SW 1271 (cell line): ENCODE measurements at regions not wholly inside any gene's neighbourhood (a gene's known extent, or its start where the extent isn't known, plus 50 kb on each side); places are given as distances from the start of the nearest gene placed in this dataset.
"Not testable (repeated sequence)": the region's sequence is repeated elsewhere in the genome, so short reads cannot be mapped to it uniquely, and the experiment has no call there.

Experiments
- DNase-seq, 2 experiments: peaks; one replicate each; lab custom pipeline; 2025; lab: John Stamatoyannopoulos, UW

DNA sequence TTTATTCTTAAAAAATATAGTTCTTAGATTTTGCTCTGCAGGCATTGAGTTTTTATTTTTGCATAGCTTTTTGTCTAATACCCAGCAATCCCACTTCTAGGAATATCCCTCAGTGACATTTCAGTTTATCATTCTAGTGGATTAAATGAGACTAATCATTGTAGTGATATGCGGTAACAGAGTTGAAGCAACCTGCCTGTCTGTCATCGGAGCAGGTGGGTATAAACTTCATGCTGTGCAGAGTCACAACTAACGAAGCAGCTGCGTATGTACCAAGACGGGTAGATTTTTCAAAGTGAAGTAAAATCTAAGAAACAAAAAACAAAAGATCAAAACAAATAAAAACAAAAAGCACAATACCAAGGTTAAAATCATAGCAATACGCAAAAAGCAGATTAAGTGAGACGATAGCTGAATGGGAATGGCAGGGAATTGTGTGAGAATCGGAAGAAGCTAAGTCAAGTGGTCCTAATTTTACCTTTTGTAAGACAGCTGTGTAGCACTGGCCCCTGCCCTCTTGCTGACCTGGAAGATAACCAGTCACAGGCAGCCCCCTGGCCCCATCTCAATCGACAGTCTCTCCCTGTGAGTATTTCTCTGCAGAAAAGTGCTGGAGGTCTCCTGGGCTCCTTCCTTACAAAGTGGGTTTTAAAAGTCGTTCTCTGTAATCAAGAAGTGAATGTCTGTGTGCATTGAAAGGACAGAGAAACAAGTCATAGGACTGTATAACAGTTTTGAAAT lies 169.2 kb downstream of the OR2B2 start:
- DNase-seq: no peak

- DNase-seq: not testable (repeated sequence)
Measured at GRCh38 chr6:27739902-27740301, 172.3 kb downstream of the OR2B2 start.

DNA sequence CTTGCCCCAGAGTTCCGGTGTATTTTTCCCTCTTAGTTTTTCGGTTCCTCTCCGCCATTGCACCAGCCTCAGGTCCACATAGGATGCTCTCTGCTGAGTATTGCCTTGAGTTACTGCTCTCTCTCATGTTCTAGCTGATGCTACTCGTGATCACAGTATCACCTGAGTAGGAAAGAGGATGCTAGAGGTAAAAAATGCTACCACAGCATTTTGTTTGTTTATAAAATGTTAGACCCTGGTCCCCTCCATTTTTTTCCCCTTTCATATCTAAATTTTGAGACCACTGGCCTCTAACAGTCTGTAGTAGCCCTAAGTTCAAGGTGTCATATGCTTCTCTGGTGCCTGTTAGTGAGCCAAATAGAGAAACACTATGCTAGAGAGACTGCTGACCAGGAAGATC lies 175.5 kb downstream of the OR2B2 start:
- DNase-seq: no peak

DNA sequence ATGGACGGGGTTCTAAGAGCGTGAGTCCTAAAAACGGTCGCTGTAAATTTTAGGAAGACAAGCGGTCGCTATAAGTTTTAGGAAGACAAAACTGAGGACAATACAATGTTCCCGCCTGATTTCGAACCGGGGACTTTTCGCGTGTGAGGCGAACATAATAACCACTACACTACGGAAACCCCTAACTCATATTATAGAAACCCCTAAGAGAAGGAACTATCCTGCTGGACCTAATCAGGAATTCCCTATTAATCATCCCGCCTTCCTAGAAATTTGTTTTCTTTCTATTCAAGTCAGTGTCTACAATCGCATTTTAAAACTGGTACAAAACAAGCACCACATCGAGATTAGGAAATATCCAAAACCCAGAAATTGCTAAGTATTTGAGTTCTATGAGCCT lies 183.8 kb downstream of the OR2B2 start:
- DNase-seq: no peak

DNA sequence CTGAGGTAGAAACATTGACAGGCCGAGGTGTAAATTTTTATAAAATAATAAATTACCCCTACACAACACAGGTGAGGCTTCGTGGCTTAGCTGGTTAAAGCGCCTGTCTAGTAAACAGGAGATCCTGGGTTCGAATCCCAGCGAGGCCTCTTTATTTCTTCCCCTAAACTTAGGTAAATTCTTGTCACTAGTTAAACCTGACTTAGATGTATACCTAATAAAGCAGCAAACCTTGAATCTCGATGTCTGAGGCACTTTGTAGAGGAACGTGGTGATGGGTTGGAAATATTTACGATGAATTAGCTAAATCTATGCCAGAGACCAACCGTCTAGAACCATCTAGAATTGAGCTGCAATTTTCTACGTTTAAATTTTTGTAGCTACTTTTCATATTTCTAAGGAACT lies 185.6 kb downstream of the OR2B2 start:
- DNase-seq: peak in 1 of 2 experiments; percentile 46

DNA sequence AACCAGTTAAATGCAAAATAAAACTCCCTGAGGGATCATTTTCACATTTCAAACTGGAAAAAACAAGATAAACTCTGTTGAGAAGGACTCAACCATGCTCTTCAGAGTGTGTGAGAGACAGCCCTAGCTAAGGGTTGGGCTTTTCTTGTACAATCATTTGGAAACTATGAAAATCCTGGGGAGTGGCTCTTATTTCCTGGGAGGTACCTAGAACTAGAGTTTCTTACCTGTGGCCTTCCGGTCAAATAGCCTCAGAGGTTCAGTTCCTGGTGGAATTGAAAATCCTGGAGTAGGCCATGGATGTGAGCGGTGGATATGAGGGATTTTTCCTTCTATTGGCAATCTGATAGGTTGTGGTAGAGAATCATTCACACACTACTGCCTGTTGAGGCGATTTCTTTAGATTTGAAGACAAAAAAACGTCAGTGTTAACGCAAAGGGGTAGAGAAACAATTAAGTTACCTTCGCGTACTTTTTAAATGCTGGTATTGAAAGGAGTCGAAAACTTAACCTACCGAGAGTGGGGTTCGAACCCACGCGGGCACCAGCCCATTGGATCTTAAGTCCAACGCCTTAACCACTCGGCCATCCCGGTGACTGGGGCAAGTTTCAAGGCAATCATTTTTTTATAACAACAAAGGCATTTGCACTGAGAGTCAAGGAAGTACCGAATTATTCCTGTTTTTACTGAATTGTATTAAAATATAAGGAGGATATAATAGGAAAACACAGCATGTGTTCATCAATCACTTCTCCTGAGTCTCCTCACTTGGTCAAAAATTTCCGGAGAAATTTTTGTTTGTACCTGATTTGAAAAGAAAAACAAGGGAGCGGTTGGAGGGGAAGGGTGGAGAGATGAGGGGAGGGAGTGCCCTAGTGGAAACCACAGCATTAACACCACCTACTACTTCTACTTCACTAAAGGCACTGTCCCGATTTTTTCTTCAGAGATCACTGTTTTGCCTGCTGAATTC lies 191.3 kb downstream of the OR2B2 start:
- no peak for DNase-seq

- not testable (repeated sequence) for DNase-seq
Measured at GRCh38 chr6:27719039-27719438, 193.2 kb downstream of the OR2B2 start.

GRCh38 chr6:27706431-27706830 lies 205.8 kb downstream of the OR2B2 start:
- DNase-seq: no peak

- no peak for DNase-seq
Measured at GRCh38 chr6:27700337-27700736, 211.9 kb downstream of the OR2B2 start.

GRCh38 chr6:27694547-27694874 lies 217.7 kb downstream of the OR2B2 start:
- no peak for DNase-seq

- peak in 1 of 2 experiments; percentile 11 for DNase-seq
Measured at GRCh38 chr6:27693766-27694546, 218.2 kb downstream of the OR2B2 start.

GRCh38 chr6:27692133-27692532 lies 219.2 kb upstream of the ZNF184 start:
- DNase-seq: not testable (repeated sequence)

DNA sequence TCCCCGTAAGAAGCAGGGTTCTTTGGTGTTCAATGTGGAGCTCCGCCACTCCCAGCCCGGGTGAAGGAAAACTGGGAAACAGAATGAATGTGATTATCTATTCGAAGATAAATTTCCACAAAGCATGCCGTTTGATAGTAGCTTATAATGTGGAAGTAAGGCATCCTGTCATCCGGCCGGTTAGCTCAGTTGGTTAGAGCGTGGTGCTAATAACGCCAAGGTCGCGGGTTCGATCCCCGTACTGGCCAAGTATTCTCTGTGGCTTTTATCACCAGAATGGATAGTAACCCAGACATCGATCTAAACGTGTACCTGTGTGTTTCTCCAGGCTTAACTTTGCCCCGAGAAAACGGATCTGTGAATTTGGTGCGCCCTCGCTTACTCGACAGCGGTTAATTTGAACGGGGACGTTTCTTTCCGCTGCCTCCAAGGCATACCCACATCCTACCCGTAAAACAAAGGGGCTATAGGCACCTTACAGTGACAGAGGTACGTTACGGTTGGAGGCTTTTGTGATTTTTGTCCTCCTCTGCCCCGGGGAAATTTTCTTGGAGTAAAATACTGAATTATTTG lies 215.2 kb upstream of the ZNF184 start:
- peak; percentile 89 to 96 for DNase-seq

DNA sequence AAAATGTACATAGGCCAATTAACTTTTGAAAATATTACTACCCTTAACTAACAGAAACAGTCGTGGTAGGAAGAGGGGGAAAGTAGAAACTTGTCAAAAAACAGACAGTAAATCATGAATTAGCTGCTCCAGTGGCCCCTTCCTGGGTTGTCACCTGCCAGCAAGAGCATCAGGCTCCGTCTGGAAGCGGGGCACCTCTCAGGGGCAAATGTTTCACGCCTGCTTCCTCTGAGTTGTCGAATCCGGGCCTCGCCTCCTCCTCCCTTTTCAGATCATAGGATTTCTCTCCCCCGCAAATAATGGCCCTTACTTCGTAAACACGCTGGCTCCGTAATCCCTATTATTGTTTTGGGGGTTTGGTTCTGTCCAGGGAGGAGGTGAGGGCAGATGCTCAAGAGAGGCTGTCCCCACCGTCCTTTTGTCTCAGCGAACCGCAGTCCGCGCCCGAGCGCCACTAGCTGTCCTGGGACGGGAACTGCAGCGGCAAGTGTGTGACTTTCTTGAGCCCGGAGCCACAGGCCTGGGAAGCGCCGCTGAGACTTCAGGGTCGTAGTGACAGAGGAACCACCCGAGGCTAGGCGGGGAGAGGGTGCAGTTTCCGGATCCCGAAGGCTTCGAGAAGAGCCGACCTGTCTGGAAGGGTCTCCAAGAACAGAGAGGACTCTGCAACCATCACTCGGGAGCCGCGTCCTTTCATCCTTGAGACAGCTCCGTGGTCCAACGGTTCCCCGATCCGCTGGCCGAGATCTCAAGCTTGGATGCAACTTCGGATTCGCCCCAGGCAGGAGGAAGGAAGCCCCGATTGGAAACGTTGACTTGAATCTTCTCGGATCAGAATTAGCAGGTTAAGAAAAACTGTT lies 214.5 kb upstream of the ZNF184 start:
- peak; percentile 87 to 91 for DNase-seq

- DNase-seq: no peak
Measured at GRCh38 chr6:27685279-27685678, 212.4 kb upstream of the ZNF184 start.

- peak; percentile 94 to 98 for DNase-seq
Measured at GRCh38 chr6:27684264-27685211, 211.6 kb upstream of the ZNF184 start.

GRCh38 chr6:27679964-27680694 lies 207.2 kb upstream of the ZNF184 start:
- DNase-seq: no peak

GRCh38 chr6:27679308-27679963 lies 206.5 kb upstream of the ZNF184 start:
- DNase-seq: no peak

- DNase-seq: no peak
Measured at GRCh38 chr6:27678469-27678868, 205.6 kb upstream of the ZNF184 start.
